HG03108 (cell line): ENCODE measurements at regions not wholly inside any gene's neighbourhood (a gene's known extent, or its start where the extent isn't known, plus 50 kb on each side); places are given as distances from the start of the nearest gene placed in this dataset.

Experiments
- ATAC-seq: cut with Tn5 transposase; IDR thresholded peaks from one replicate; pipeline ENCODE4 v1.9.1; 2021; ENCODE audit warnings: moderate library complexity; ENCODE audit not compliant: unreplicated experiment

- no peak for ATAC-seq
These were observed 194.2 kb upstream of the CNR1 start for GRCh38 chr6:88360203-88360797.

DNA sequence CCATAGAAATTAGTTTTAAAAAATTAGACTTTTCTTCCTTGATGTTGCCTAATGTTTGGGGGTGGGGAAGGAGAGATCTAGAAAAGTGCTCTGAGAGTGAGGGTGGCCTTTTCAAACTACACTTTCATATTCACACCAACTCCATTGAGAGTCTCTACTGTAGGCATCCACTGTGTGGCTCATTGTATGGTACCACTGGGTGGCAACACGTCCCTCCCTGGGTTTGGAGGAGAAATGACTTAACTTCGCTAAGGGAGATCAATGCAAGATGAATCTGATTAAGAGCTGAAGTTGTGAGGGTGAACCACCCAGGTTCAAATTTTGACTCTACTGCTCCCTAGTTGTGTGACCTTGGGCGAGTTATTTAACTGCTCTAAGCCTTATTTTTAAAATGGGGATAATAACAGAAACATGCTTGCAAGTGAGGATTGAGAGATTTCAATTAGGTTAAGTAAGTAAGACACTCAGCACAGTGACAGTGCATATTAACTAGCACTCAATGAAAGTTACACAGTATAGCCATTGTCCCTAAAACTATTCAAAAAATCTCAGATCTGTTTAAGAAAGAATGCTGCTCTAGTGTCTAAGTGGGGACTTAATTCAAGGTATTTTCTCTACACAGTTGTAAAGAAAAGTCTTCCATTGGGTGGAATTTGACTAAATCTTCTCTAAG, 193.5 kb upstream of the CNR1 start:
- no peak for ATAC-seq

DNA sequence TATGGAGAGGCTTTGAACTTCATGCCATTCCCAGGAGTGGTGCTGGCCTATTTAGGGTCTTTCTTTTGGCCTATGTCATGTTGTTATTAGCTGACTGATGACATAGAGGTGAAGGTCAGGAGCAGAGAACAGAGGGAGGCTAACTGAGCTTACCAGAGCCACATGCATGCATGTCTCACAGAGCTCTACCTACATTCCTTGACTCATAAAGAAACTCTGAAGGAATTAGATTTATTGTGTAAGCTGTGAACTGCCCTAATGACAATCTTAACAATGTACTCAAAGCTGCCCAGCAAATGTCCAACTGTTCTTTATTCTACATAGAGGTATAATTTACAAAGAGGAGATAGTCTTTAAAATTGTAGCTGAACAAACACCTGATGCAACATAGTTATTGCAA, 192.7 kb upstream of the CNR1 start:
- ATAC-seq = no peak

GRCh38 chr6:88349511-88349910, 183.4 kb upstream of the CNR1 start:
- no peak for ATAC-seq

GRCh38 chr6:88342336-88342735, 176.2 kb upstream of the CNR1 start:
- ATAC-seq = no peak

DNA sequence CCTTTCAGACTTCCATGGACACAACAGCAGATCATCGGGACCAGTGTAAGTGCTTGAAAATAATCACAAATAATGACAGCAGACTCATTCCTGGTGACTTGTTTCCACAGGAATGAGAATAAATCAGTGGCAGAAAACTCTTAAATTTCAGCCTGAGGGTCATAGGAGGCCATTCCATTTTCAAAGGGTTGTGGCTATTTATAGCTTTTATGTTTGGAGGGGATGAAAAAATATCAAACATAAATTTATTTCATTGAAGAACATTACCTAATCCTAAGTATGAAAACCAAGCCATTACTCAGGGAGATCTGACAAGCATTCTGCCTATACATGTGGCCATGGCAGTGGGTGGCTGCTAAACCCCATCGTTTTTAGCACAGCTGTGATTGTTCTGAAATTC, 173.6 kb upstream of the CNR1 start:
- ATAC-seq = no peak

- no peak for ATAC-seq
These were observed 155.2 kb upstream of the CNR1 start for GRCh38 chr6:88321306-88321705.

DNA sequence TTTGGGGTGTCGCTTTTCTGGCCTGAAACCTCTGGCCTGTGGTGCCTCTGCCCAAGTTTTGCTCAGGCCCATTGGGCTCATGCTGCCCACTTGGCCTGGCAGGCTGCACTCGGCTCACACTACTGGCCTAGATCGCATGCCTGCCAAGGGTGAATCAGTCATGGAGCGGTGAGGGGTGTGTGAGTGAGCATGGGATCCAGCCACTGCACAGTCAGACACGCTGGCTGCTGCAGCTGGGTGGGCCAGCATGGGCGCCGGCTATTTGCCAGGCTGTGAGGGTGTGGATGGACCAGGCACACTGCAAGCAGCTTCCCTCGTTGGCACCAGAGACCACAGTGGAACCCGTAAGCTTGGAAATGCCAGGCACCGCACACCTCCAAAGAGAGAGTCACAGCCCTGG, 145.4 kb upstream of the CNR1 start:
- no peak for ATAC-seq

DNA sequence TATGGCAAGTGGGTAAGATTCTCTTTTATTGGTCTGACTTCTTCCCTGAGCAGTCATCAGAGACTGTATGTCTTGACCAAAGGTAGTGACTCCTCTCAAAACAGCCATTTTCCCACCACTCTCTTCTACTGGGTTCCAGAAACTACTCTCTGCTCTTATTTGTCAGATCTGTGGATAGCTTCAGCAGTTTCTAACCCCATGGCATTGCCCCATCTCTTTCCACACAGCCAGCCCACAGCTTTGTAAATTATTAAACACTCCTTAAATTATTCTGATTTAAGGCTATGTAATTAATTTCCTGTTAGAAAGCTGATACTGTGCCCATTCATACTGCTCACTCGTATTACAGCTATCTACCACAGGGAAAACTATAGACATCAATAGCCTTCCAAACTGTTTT, 138.4 kb upstream of the CNR1 start:
- no peak for ATAC-seq

DNA sequence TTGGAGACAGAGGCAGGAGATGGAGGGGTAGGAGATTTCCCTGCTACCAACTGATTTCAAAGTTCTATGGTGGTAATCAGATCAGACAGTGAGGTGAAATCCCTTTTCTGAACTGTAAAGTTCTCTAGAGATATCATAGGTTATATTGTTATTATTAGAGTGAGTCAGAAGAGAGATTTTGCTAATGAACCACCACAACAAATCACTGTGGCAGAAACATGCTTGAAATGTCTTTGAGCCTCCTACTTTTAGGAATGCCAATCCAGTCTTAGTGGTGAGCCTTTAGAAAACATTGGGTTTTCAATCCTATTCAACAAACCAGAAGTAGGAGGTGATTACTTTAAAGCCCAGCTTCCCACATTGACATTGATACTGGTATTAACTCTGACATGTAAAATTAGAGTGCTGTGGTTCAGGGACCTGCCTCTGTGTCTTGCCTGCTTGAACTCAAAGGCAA, 136.7 kb upstream of the CNR1 start:
- ATAC-seq = no peak

GRCh38 chr6:88301888-88302768, 136.0 kb upstream of the CNR1 start:
- ATAC-seq = no peak

- no peak for ATAC-seq
These were observed 135.1 kb upstream of the CNR1 start for GRCh38 chr6:88301256-88301655.

DNA sequence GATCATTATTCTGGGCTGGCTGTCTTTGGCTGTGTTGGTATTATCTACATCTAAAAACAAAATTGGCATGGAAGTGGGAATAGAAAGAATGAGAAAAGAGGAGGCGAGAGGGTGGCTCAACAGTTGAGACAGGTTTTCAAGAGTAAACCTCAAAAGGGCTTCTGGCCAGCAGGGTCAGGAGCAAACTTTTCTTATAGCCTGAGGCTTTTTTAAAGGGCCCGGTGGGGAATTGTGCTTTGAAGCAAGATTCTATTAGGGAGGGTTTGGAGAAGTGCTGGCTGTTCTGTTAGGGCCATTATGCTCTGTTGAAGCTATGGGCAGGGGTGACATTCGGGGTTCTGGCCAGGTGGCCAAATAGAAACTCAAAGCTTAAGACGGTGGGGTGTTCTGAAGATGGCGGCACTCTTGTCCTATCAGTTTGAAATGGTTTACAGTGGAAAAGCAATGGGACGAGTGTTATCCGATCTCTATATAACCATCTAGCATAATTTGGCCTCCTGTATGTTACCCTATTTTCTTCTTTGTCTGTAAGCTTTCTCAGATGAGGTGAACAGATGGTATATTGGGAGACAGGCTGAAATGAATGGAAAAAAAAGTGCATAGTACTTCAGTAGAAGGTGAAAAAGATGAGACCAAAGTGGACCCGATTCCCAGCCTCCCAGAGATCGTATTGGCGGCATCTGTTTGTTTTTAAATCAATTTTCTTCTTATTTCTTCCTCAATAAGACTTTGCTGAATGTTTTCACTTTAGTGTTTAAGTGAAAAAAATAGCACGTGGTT, 132.1 kb upstream of the CNR1 start:
- ATAC-seq = no peak

GRCh38 chr6:88296694-88297093, 130.5 kb upstream of the CNR1 start:
- no peak for ATAC-seq

- ATAC-seq = no peak
These were observed 129.5 kb upstream of the CNR1 start for GRCh38 chr6:88295663-88296062.

- no peak for ATAC-seq
These were observed 128.6 kb upstream of the CNR1 start for GRCh38 chr6:88294702-88295101.

GRCh38 chr6:88290411-88290810, 124.3 kb upstream of the CNR1 start:
- no peak for ATAC-seq

- ATAC-seq = no peak
These were observed 121.5 kb upstream of the CNR1 start for GRCh38 chr6:88287696-88288095.

GRCh38 chr6:88276331-88276730, 110.2 kb upstream of the CNR1 start:
- ATAC-seq = no peak

- no peak for ATAC-seq
These were observed 102.4 kb upstream of the CNR1 start for GRCh38 chr6:88268508-88268907.

- no peak for ATAC-seq
These were observed 100.0 kb upstream of the CNR1 start for GRCh38 chr6:88266126-88266525.
